SK-N-SH treated with all-trans-retinoic acid at 6 μM for 48 hours (cell line): ENCODE measurements at regions not wholly inside any gene's neighbourhood (a gene's known extent, or its start where the extent isn't known, plus 50 kb on each side); places are given as distances from the start of the nearest gene placed in this dataset.

Experiments used
- ARNTL ChIP-seq: fragments of 450-650 bp; formaldehyde crosslinking; IDR thresholded peaks from 2 replicates; pipeline ENCODE4 v1.5.0; 2020; ENCODE audit warnings: low read depth, mild to moderate bottlenecking, moderate library complexity, borderline replicate concordance
- BACH2 ChIP-seq: fragments of 250-450 bp; sonication (Bioruptor Pico); IDR thresholded peaks from 2 replicates; pipeline ENCODE4 v1.9.0; 2021; ENCODE audit warnings: mild to moderate bottlenecking, borderline replicate concordance
- ESRRG ChIP-seq: fragments of 250-450 bp; sonication (Bioruptor Pico); IDR thresholded peaks from 2 replicates; pipeline ENCODE4 v1.6.1; 2021; ENCODE audit warnings: mild to moderate bottlenecking
- GLIS3 ChIP-seq: fragments of 250-450 bp; sonication (Bioruptor Pico); IDR thresholded peaks from 2 replicates; pipeline ENCODE4 v1.5.0; 2020; ENCODE audit warnings: mild to moderate bottlenecking, moderate library complexity
- PATZ1 ChIP-seq: fragments of 250-450 bp; sonication (Bioruptor Pico); IDR thresholded peaks from 2 replicates; pipeline ENCODE4 v1.8.0; 2020; ENCODE audit warnings: mild to moderate bottlenecking, moderate library complexity, borderline replicate concordance
- PPARA ChIP-seq: fragments of 250-450 bp; sonication (Bioruptor Pico); IDR thresholded peaks from 2 replicates; pipeline ENCODE4 v1.5.0; 2020; ENCODE audit warnings: mild to moderate bottlenecking, borderline replicate concordance
- TCF4 ChIP-seq: fragments of 250-450 bp; sonication (Bioruptor Pico); IDR thresholded peaks from 2 replicates; pipeline ENCODE4 v1.8.0; 2021; ENCODE audit warnings: mild to moderate bottlenecking, moderate library complexity, borderline replicate concordance
- ZC3H10 ChIP-seq: fragments of 250-450 bp; sonication (Bioruptor Pico); IDR thresholded peaks from 2 replicates; pipeline ENCODE4 v1.5.1; 2021; ENCODE audit warnings: mild to moderate bottlenecking, moderate library complexity
- ZFP3 ChIP-seq: fragments of 250-450 bp; sonication (Bioruptor Pico); IDR thresholded peaks from 2 replicates; pipeline ENCODE4 v1.5.0; 2020; ENCODE audit warnings: mild to moderate bottlenecking, moderate library complexity
- ZFP30 ChIP-seq: fragments of 450-650 bp; formaldehyde crosslinking; IDR thresholded peaks from 2 replicates; pipeline ENCODE4 v1.5.0; 2022; ENCODE audit warnings: mild to moderate bottlenecking, moderate library complexity
- ZNF565 ChIP-seq: fragments of 450-650 bp; formaldehyde crosslinking; conservative IDR thresholded peaks from 2 replicates; pipeline ENCODE4 v1.5.0; 2020; ENCODE audit warnings: low read depth, mild to moderate bottlenecking, moderate library complexity
- ZNF8 ChIP-seq: fragments of 450-650 bp; formaldehyde crosslinking; IDR thresholded peaks from 2 replicates; pipeline ENCODE4 v1.5.0; 2020; ENCODE audit warnings: mild to moderate bottlenecking, moderate library complexity

DNA sequence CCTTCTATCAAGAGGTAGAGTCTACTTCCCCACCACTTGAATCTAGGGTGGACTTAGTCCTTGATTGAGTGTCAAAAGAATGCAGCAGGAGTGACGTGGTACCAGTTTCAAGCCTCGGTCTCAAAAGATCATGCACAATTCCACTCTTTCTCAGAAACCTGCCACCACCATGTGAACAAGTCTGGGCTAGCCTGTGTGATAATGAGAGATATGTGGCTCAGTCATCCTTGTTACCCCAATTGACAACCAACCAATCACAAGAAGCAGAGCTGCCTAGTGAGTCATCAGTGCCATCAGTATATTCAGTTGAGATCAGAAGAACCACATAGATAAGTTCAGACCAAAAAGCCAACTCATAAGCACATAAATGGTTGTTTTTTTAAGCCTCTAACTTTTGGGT, 374.5 kb downstream of the IL20RB start:
- TF ChIP-seq ZFP30 (CRISPR knock-in tag) (no peak), ZFP3 (no peak), TCF4 (CRISPR knock-in tag) (no peak), GLIS3 (CRISPR knock-in tag) (no peak), ZNF565 (CRISPR knock-in tag) (no peak), BACH2 (CRISPR knock-in tag) (no peak), ZNF8 (CRISPR knock-in tag) (no peak), ARNTL (CRISPR knock-in tag) (no peak), ESRRG (CRISPR knock-in tag) (no peak), PATZ1 (no peak), PPARA (CRISPR knock-in tag) (no peak), ZC3H10 (CRISPR knock-in tag) (no peak)
